ENCODE measurements at regions not wholly inside any gene's neighbourhood (a gene's known extent, or its start where the extent isn't known, plus 50 kb on each side); places are given as distances from the start of the nearest gene placed in this dataset.
"Not testable (repeated sequence)": the region's sequence is repeated elsewhere in the genome, so short reads cannot be mapped to it uniquely, and the experiment has no call there.

- no peak for FAIRE-seq
Observed at GRCh38 chr6:145271040-145271439, 464.3 kb downstream of the EPM2A start.

GRCh38 chr6:145271577-145271976 lies 463.7 kb downstream of the EPM2A start:
- no peak for FAIRE-seq

- no peak for FAIRE-seq
Observed at GRCh38 chr6:145272246-145272645, 463.1 kb downstream of the EPM2A start.

GRCh38 chr6:145273136-145273535 lies 462.2 kb downstream of the EPM2A start:
- no peak for FAIRE-seq

- FAIRE-seq: no peak
Observed at GRCh38 chr6:145274083-145274482, 461.2 kb downstream of the EPM2A start.

- no peak for FAIRE-seq
Observed at GRCh38 chr6:145275019-145275418, 460.3 kb downstream of the EPM2A start.

GRCh38 chr6:145275787-145276186 lies 459.5 kb downstream of the EPM2A start:
- FAIRE-seq: no peak

GRCh38 chr6:145276756-145277155 lies 458.6 kb downstream of the EPM2A start:
- FAIRE-seq: no peak

- no peak for FAIRE-seq
Observed at GRCh38 chr6:145277358-145278086, 457.8 kb downstream of the EPM2A start.

GRCh38 chr6:145278163-145278807 lies 457.0 kb downstream of the EPM2A start:
- FAIRE-seq: no peak

- no peak for FAIRE-seq
Observed at GRCh38 chr6:145279551-145279950, 455.8 kb downstream of the EPM2A start.

- FAIRE-seq: no peak
Observed at GRCh38 chr6:145279993-145280392, 455.3 kb downstream of the EPM2A start.

GRCh38 chr6:145283209-145283608 lies 452.1 kb downstream of the EPM2A start:
- not testable (repeated sequence) for FAIRE-seq

GRCh38 chr6:145283856-145284255 lies 451.5 kb downstream of the EPM2A start:
- FAIRE-seq: no peak

GRCh38 chr6:145286916-145287315 lies 448.4 kb downstream of the EPM2A start:
- FAIRE-seq: no peak

- FAIRE-seq: no peak
Observed at GRCh38 chr6:145289573-145289972, 445.7 kb downstream of the EPM2A start.

- FAIRE-seq: no peak
Observed at GRCh38 chr6:145290122-145290521, 445.2 kb downstream of the EPM2A start.

GRCh38 chr6:145292066-145292465 lies 443.3 kb downstream of the EPM2A start:
- FAIRE-seq: no peak

- FAIRE-seq: no peak
Observed at GRCh38 chr6:145294942-145295341, 440.4 kb downstream of the EPM2A start.

- no peak for FAIRE-seq
Observed at GRCh38 chr6:145295746-145296145, 439.6 kb downstream of the EPM2A start.

GRCh38 chr6:145305670-145306069 lies 429.6 kb downstream of the EPM2A start:
- no peak for FAIRE-seq

GRCh38 chr6:145306489-145306888 lies 428.8 kb downstream of the EPM2A start:
- FAIRE-seq: no peak

- FAIRE-seq: no peak
Observed at GRCh38 chr6:145309842-145310535, 425.3 kb downstream of the EPM2A start.

GRCh38 chr6:145312481-145312880 lies 422.8 kb downstream of the EPM2A start:
- no peak for FAIRE-seq
